GM19238 (cell line): ENCODE measurements at regions not wholly inside any gene's neighbourhood (a gene's known extent, or its start where the extent isn't known, plus 50 kb on each side); places are given as distances from the start of the nearest gene placed in this dataset.

Experiments
- DNase-seq: peaks from one replicate; pipeline ENCODE4 v3.0.0; 2011; ENCODE audit warnings: low spot score; ENCODE audit not compliant: insufficient read length

DNA sequence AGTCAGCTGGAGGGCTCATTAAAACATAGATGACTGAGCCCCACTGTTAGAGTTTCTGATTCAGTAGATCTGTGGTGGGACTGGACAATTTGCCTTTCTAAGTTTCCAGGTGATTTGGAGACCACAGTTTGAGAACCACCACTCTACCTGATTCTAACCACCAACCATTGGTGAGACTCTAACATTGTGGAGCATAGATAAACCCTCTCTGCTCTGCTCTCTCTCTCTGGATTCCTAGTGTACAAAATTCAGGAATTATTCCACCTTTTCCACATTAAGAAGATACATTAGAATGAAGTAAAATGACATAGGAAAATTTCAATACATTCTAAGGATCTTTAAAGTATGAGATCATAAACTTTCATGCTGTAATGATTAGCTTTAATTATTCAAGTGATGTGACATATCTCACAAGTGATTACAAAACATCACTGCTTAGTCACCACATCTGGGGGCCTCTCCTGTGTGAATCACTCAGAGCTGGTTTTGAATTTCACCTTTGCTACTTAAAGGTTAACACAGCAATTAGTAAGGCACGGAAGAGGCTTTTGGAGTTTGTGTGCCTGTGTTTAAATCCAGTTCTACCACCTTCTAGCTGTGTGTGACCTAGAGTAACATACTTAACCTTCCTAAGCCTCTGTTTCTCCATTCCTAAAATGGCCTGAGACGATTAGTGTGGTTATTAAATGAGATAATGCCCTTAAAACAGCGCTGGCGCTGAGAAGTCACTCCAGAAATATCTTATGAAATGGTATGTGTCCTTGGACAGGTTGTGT, 78.5 kb upstream of the NBEA start:
- DNase-seq: no peak

DNA sequence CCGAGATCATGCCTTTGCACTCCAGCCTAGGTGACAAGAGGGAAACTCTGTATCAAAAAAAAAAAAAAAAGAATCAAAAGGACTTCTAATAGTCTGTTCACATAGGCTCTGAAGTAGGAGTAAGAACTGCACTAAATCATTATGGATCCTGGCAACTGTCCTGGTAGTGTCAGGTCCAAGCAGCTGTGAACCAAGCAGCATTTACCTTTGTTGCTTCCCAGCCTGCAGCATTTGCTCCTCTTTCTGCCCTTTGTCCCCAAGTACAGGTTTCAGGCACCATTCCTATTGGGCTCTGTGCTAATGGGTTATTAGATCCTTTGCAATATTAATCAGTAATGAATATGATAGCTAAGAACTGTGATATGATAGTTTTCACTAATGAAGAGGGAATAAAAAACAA, 77.4 kb upstream of the NBEA start:
- no peak for DNase-seq

DNA sequence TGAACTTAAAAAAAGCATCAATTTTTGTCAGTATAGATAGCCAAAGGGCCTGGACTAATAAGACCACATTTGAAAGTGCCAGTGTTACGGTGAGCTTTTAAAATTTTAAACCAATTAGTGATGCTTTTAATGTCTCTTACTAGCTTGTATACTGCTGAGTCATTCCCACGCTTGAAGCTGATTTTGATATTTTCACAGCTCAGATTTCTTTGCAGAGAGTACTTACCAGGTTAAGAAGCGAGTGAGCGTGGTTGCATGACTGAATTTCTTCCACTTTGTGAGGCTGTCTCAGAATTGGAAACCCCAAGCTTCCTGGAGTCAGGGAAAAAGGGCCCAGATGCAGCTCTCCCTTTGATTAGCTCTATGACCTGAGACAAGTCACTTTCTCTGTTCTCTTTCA, 74.5 kb upstream of the NBEA start:
- no peak for DNase-seq

DNA sequence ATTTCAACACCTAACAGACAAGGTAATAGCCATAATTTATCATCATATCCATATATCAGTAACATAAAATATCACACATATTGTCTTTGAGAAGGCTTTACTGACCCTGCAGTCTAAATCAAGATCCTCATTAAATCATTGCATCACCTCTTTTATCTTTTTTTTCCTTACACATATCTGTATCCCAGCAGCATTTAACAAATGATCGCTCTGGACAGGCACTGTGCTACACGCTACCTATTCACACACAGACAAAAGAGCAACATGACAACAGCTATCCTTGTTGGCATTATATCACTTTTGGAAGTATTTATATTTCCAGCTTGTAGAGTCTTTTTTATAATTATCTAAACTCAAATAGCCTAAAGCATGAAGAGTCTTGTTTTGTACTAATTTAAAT, 73.3 kb upstream of the NBEA start:
- no peak for DNase-seq

DNA sequence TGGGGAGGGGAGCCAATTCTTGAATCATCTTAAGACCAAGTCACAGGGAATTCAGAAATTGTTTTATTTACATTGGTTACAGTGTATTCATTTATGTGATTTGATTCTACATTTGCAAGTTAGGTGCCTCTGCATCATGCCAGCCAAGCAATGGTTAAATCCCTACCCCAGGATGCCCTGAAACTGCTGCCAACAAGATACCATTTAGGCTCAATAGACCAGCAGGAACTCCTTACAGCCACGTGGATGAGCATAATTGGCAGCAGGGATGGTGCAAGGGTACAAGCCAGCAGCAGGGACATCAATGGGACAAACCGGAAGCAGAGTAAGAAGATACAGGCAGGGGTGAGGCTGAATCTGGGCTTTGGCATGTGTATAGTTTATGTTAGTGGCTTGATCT, 72.4 kb upstream of the NBEA start:
- DNase-seq: no peak

DNA sequence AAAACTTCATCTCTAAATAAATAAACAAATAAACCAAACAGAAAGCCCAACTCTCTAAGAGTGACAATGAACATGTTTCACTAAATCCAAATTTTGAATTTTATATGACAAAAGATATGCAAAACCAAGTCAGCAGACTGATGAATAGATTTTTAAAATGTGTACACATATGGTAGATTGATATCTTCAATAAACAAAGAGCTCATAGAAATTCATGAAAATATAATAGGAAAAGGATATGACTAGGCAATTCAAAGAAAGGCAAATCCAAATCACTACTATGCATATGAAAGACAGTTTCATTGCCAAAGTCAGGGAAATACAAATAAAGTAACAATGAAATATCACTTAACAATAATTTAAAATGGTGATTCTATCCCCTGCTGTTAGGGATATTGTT, 63.7 kb upstream of the NBEA start:
- no peak for DNase-seq

DNA sequence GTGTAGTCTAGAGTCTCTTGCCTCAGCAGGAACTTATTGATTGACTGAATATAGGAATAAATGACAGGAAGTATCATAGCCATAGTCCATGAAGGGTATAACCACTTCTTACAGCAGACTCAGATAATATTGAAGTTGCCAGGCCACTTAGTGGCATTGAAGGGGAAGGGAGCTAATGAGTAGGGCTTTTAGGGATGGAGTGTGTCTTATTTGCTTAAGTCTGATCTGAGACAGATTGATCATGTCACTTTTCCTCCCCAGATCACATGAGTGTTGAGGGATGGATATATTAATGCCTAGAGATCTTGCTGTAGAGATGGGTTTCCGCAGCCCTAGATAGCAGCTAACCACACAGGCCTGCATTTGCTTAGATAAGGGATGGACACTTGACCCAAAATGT, 62.2 kb upstream of the NBEA start:
- no peak for DNase-seq

DNA sequence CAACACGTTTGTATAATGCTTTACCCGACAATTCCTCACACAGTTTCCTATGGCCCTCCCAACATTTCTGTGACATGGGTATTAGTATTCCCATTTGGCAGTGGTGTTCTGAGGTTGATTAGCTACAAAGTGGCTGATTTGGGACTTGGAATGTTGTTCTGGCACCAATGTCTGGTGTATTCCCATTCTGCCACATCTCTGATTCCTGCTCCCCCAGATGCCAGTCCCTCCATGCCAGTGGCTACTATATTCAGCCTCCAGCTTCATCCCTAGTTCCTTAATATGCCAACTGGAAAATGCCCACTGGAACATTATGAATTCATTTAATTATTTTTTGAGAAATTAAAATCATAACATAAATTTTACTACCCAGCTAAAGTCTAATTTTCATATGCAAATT, 60.6 kb upstream of the NBEA start:
- DNase-seq: no peak

DNA sequence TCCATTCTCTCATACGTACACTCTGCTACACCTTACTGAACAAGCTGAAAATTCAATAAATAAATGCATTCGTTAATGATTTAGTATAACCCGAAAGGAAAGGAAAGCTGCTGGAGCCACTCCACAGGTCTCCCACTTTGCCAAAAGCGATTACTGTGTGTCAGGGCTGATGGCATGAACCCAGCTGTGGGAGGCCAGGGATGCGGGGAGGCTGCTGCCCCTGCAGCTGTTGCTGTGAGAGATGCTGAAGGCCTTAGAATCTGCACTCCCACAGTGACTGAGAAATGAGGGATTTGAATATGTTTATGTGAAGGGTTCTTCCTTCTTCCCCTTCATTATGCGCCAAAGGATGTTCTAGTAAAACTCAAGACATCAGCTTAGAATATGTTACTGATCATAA, 58.7 kb upstream of the NBEA start:
- DNase-seq: no peak

DNA sequence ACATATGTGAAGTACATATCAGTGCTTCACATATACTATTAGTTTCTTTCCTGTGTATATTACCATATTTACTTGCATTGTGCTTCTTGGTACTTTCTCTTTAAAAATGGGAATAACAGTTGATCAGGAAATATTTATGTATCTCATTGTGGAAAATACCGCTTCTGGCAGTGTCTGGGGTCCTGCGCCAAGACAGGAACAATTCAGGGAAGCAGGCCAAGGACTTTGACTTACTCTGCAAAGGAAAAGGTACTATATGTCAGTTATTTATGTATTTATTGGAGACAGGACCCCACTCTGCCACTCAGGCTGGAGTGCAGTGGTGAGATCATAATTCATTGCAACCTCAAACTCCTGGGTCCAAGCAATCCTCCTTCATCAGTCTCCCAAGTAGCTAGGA, 57.7 kb upstream of the NBEA start:
- no peak for DNase-seq

DNA sequence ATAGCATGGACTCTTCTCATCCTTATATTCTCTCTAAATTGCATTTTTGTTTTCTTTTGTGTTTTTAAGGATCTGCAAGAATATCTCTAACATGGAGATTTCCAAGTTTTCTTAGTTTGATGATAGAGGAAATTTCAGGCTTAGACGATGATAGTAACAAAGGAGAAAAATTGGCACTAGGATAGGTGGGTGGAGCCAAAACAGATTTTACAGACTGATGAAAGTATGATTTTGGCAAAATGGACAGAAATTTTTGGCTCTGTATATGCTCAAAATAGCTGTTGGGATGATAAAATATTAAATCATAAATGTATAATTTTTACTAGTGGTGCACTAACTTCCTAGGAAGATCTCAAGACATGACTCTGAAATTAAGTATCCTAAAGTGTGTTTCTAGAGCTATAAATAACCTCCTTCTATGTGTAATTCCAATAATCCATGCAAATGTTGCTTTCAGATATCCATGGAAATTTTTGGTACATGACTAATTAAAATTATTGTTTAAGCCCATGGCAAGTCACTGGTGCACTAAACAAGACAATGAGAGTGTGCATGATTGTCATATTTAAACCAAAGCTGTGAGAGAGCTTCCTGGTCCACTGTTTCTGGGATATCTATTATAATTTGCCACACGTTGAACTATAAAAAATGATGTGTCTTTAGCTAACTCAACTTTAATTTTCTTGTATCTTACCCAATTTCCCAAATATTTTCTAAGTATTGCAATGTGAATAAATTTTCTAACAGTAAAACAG, 55.8 kb upstream of the NBEA start:
- no peak for DNase-seq

DNA sequence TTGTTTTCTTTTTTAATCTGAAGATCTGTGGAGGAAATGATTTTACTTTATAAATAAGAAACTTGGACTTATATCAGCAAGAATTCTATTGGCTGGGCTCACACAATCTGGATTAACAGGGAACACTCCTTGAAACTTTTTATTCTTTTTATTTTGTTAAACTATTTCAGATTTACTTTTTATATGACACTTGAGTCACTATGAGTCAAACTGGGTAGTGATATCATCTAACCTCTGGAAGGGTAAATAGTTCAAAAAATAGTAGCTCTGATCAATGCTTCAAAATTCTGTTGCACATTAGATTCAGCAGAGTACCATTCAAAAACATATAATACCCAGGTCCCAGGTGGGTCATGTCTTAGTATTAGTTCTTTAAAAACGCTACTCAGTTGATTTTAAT, 55.1 kb upstream of the NBEA start:
- no peak for DNase-seq
